ENCODE measurements at regions not wholly inside any gene's neighbourhood (a gene's known extent, or its start where the extent isn't known, plus 50 kb on each side); places are given as distances from the start of the nearest gene placed in this dataset.
"Not testable (repeated sequence)": the region's sequence is repeated elsewhere in the genome, so short reads cannot be mapped to it uniquely, and the experiment has no call there.

DNA sequence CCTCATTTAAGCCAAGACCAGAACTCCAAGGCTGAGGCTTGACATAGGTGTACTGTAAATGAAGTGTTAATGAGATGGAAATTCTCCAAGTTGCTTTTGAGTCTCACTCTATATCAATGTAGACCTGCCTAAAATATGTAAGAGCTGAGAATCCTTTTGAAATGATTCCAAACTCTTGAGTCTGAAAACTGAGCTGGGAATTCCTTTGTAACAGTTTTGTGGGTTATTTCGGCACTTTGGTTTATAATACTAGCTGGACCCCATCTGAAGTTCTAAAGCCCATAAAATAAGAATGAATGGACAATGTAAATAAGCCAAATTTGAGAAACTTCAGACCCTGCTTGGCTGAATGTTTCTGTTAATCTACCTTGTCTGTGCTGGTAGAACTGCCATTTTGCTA is 558.9 kb downstream of the TTLL7 start:
- not testable (repeated sequence) for H3K4me1 ChIP-seq (ENCODE audit: control insufficient read depth in 5 of 5, insufficient read depth in 5 of 5, low read length in 5 of 5); H3K36me3 ChIP-seq (ENCODE audit: control insufficient read depth in 5 of 5, insufficient read depth in 5 of 5, low read length in 5 of 5); H3K4me3 ChIP-seq (ENCODE audit: low read depth in 1 of 5, low read length in 5 of 5); H3K27ac ChIP-seq (ENCODE audit: low read depth, low read length); H3K27me3 ChIP-seq (ENCODE audit: control insufficient read depth in 5 of 5, insufficient read depth in 4 of 5, low read length in 5 of 5); H3K9me3 ChIP-seq (ENCODE audit: control insufficient read depth in 5 of 5, low read length in 5 of 5); H3K9ac ChIP-seq (ENCODE audit: low read length in 5 of 5)

DNA sequence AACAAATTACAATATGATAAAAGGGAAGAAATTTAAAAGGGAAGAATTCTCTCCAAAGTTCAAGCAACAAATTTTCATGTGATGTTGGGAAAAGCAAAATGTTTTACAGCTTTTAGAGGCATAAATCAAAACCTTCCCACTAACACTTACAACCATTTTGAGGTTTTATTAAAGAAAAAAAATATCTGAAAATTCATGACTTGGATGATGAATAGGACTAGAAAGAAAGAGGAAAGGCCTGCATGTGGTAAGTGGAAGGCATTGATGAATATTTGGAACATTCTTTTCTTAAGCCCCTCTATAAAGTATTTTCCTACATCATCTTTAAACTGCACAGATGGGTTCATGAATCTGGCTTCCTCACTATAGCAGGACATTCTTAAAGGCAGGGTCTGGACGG is 560.6 kb downstream of the TTLL7 start:
- not testable (repeated sequence) for H3K9me3 ChIP-seq (ENCODE audit: control insufficient read depth in 5 of 5, low read length in 5 of 5); H3K9ac ChIP-seq (ENCODE audit: low read length in 5 of 5); H3K27me3 ChIP-seq (ENCODE audit: control insufficient read depth in 5 of 5, insufficient read depth in 4 of 5, low read length in 5 of 5); H3K4me1 ChIP-seq (ENCODE audit: control insufficient read depth in 5 of 5, insufficient read depth in 5 of 5, low read length in 5 of 5); H3K27ac ChIP-seq (ENCODE audit: low read depth, low read length); H3K36me3 ChIP-seq (ENCODE audit: control insufficient read depth in 5 of 5, insufficient read depth in 5 of 5, low read length in 5 of 5); H3K4me3 ChIP-seq (ENCODE audit: low read depth in 1 of 5, low read length in 5 of 5)

- not testable (repeated sequence) for H3K9ac ChIP-seq (ENCODE audit: low read length in 5 of 5); H3K27me3 ChIP-seq (ENCODE audit: control insufficient read depth in 5 of 5, insufficient read depth in 4 of 5, low read length in 5 of 5); H3K27ac ChIP-seq (ENCODE audit: low read depth, low read length); H3K36me3 ChIP-seq (ENCODE audit: control insufficient read depth in 5 of 5, insufficient read depth in 5 of 5, low read length in 5 of 5); H3K4me1 ChIP-seq (ENCODE audit: control insufficient read depth in 5 of 5, insufficient read depth in 5 of 5, low read length in 5 of 5); H3K9me3 ChIP-seq (ENCODE audit: control insufficient read depth in 5 of 5, low read length in 5 of 5); H3K4me3 ChIP-seq (ENCODE audit: low read depth in 1 of 5, low read length in 5 of 5)
These were observed 563.6 kb downstream of the TTLL7 start for GRCh38 chr1:83435336-83435735.

GRCh38 chr1:83427566-83427965 is 571.4 kb downstream of the TTLL7 start:
- H3K4me1 ChIP-seq (ENCODE audit: control insufficient read depth in 5 of 5, insufficient read depth in 5 of 5, low read length in 5 of 5); H3K9me3 ChIP-seq (ENCODE audit: control insufficient read depth in 5 of 5, low read length in 5 of 5); H3K27ac ChIP-seq (ENCODE audit: low read depth, low read length); H3K4me3 ChIP-seq (ENCODE audit: low read depth in 1 of 5, low read length in 5 of 5); H3K9ac ChIP-seq (ENCODE audit: low read length in 5 of 5); H3K36me3 ChIP-seq (ENCODE audit: control insufficient read depth in 5 of 5, insufficient read depth in 5 of 5, low read length in 5 of 5); H3K27me3 ChIP-seq (ENCODE audit: control insufficient read depth in 5 of 5, insufficient read depth in 4 of 5, low read length in 5 of 5): not testable (repeated sequence)

DNA sequence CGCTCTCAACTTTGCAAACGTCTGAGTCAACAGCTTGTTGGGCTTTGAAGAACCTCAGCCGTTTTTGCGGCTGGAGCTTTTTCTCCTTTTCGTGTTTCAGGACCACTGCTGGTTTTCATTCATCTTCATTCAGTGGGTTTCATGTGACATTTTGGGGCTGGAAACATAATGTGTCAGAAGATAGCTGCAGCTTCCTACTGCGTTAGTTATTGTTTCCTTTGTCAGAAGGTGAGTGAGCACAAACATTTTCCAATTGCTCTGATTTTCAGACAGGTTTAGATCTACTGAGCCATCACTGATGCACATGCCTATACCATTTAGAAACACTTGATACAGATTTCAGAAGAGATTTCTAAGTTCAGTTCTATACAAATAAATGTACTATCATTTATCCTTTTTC is 575.5 kb downstream of the TTLL7 start:
- not testable (repeated sequence) for H3K27me3 ChIP-seq (ENCODE audit: control insufficient read depth in 5 of 5, insufficient read depth in 4 of 5, low read length in 5 of 5); H3K9ac ChIP-seq (ENCODE audit: low read length in 5 of 5); H3K27ac ChIP-seq (ENCODE audit: low read depth, low read length); H3K9me3 ChIP-seq (ENCODE audit: control insufficient read depth in 5 of 5, low read length in 5 of 5); H3K36me3 ChIP-seq (ENCODE audit: control insufficient read depth in 5 of 5, insufficient read depth in 5 of 5, low read length in 5 of 5); H3K4me3 ChIP-seq (ENCODE audit: low read depth in 1 of 5, low read length in 5 of 5); H3K4me1 ChIP-seq (ENCODE audit: control insufficient read depth in 5 of 5, insufficient read depth in 5 of 5, low read length in 5 of 5)

GRCh38 chr1:83418558-83418957 is 580.4 kb downstream of the TTLL7 start:
- Histone ChIP-seq H3K4me1 (ENCODE audit: control insufficient read depth in 5 of 5, insufficient read depth in 5 of 5, low read length in 5 of 5) (no peaks in the 10 kb centered on the region), H3K4me3 (ENCODE audit: low read depth in 1 of 5, low read length in 5 of 5) (no peak overlapping the region), H3K27ac (ENCODE audit: low read depth, low read length) (no peak overlapping the region), H3K9ac (ENCODE audit: low read length in 5 of 5) (no peak overlapping the region), H3K27me3 (ENCODE audit: control insufficient read depth in 5 of 5, insufficient read depth in 4 of 5, low read length in 5 of 5) (no peaks in the 10 kb centered on the region), H3K9me3 (ENCODE audit: control insufficient read depth in 5 of 5, low read length in 5 of 5) (no peaks in the 10 kb centered on the region), H3K36me3 (ENCODE audit: control insufficient read depth in 5 of 5, insufficient read depth in 5 of 5, low read length in 5 of 5) (no peaks in the 10 kb centered on the region)

DNA sequence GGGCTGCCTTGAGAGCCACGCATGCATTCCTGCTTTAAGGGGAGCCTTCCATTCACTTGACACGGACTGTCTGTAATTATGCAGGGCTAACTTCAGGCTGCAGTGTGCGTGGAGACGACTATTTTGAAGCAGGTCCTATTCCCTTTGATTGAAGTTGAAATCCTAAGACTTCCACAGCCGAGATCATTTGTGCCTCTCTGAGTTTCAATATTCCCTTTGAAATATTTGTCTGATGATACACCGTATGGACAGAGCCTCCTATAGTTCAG is 585.2 kb downstream of the TTLL7 start:
- not testable (repeated sequence) for H3K9ac ChIP-seq (ENCODE audit: low read length in 5 of 5); H3K4me1 ChIP-seq (ENCODE audit: control insufficient read depth in 5 of 5, insufficient read depth in 5 of 5, low read length in 5 of 5); H3K27ac ChIP-seq (ENCODE audit: low read depth, low read length); H3K9me3 ChIP-seq (ENCODE audit: control insufficient read depth in 5 of 5, low read length in 5 of 5); H3K27me3 ChIP-seq (ENCODE audit: control insufficient read depth in 5 of 5, insufficient read depth in 4 of 5, low read length in 5 of 5); H3K4me3 ChIP-seq (ENCODE audit: low read depth in 1 of 5, low read length in 5 of 5); H3K36me3 ChIP-seq (ENCODE audit: control insufficient read depth in 5 of 5, insufficient read depth in 5 of 5, low read length in 5 of 5)

GRCh38 chr1:83410746-83411413 is 588.1 kb downstream of the TTLL7 start:
- H3K4me1 ChIP-seq (ENCODE audit: control insufficient read depth in 5 of 5, insufficient read depth in 5 of 5, low read length in 5 of 5), result peaks cover 0 to 11% (median 3%) of the 10 kb centered on the region in 5 donors
- H3K27ac ChIP-seq (ENCODE audit: low read depth, low read length); H3K9ac ChIP-seq (ENCODE audit: low read length in 5 of 5); H3K36me3 ChIP-seq (ENCODE audit: control insufficient read depth in 5 of 5, insufficient read depth in 5 of 5, low read length in 5 of 5); H3K9me3 ChIP-seq (ENCODE audit: control insufficient read depth in 5 of 5, low read length in 5 of 5); H3K4me3 ChIP-seq (ENCODE audit: low read depth in 1 of 5, low read length in 5 of 5); H3K27me3 ChIP-seq (ENCODE audit: control insufficient read depth in 5 of 5, insufficient read depth in 4 of 5, low read length in 5 of 5): not testable (repeated sequence)

DNA sequence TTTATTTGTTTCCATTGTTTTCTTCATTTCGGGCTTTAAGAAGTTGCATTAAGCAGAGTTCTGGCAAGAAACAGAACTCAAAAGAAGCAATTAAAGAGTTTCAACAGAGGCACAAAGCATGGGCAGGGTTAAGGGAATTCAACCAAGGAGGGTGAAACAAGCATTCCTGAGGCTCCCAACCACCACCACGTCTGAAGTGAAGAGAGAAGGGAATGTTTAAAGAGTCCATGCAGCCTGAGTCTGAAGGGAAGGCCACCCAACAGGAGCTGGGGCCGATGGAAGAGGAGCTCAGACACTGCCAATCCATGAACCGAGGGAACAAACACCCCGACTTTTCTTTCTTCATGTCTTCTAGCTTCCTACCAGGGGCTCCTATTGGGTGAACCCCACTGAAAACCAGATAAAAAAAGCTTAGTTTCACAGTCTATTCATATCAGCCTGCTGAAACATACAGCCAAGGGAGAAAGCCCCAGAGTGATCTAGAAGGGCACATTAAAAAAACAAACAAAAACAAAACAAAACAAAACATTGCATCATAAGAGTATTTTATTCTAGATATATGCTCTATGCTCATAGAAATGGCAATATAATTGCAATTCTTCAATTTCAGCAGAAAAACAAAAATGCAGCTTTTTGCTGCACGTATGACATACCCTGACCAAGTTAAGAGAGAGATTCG is 592.1 kb downstream of the TTLL7 start:
- not testable (repeated sequence) for H3K9ac ChIP-seq (ENCODE audit: low read length in 5 of 5); H3K4me3 ChIP-seq (ENCODE audit: low read depth in 1 of 5, low read length in 5 of 5); H3K27me3 ChIP-seq (ENCODE audit: control insufficient read depth in 5 of 5, insufficient read depth in 4 of 5, low read length in 5 of 5); H3K27ac ChIP-seq (ENCODE audit: low read depth, low read length); H3K36me3 ChIP-seq (ENCODE audit: control insufficient read depth in 5 of 5, insufficient read depth in 5 of 5, low read length in 5 of 5); H3K9me3 ChIP-seq (ENCODE audit: control insufficient read depth in 5 of 5, low read length in 5 of 5)
- H3K4me1 ChIP-seq (ENCODE audit: control insufficient read depth in 5 of 5, insufficient read depth in 5 of 5, low read length in 5 of 5), result peaks cover 0 to 14% (median 3%) of the 10 kb centered on the region in 5 donors

GRCh38 chr1:83405789-83406188 is 593.1 kb downstream of the TTLL7 start:
- peaks cover 0 to 14% (median 3%) of the 10 kb centered on the region in 5 donors for H3K4me1 ChIP-seq (ENCODE audit: control insufficient read depth in 5 of 5, insufficient read depth in 5 of 5, low read length in 5 of 5)
- not testable (repeated sequence) for H3K27ac ChIP-seq (ENCODE audit: low read depth, low read length)

GRCh38 chr1:83403500-83403899 is 595.4 kb downstream of the TTLL7 start:
- not testable (repeated sequence) for H3K27me3 ChIP-seq (ENCODE audit: control insufficient read depth in 5 of 5, insufficient read depth in 4 of 5, low read length in 5 of 5); H3K9me3 ChIP-seq (ENCODE audit: control insufficient read depth in 5 of 5, low read length in 5 of 5); H3K4me3 ChIP-seq (ENCODE audit: low read depth in 1 of 5, low read length in 5 of 5); H3K27ac ChIP-seq (ENCODE audit: low read depth, low read length); H3K36me3 ChIP-seq (ENCODE audit: control insufficient read depth in 5 of 5, insufficient read depth in 5 of 5, low read length in 5 of 5); H3K9ac ChIP-seq (ENCODE audit: low read length in 5 of 5)
- peaks cover 0 to 14% (median 1%) of the 10 kb centered on the region in 5 donors for H3K4me1 ChIP-seq (ENCODE audit: control insufficient read depth in 5 of 5, insufficient read depth in 5 of 5, low read length in 5 of 5)

More at GRCh38 chr1:83405789-83406188, 593.1 kb downstream of the TTLL7 start:
- not testable (repeated sequence) for H3K4me3 ChIP-seq (ENCODE audit: low read depth in 1 of 5, low read length in 5 of 5); H3K9ac ChIP-seq (ENCODE audit: low read length in 5 of 5); H3K36me3 ChIP-seq (ENCODE audit: control insufficient read depth in 5 of 5, insufficient read depth in 5 of 5, low read length in 5 of 5); H3K9me3 ChIP-seq (ENCODE audit: control insufficient read depth in 5 of 5, low read length in 5 of 5); H3K27me3 ChIP-seq (ENCODE audit: control insufficient read depth in 5 of 5, insufficient read depth in 4 of 5, low read length in 5 of 5)

Measured in subcutaneous abdominal adipose tissue (tissue), 5 donors.